Natural killer cell (primary cell): ENCODE measurements at regions not wholly inside any gene's neighbourhood (a gene's known extent, or its start where the extent isn't known, plus 50 kb on each side); places are given as distances from the start of the nearest gene placed in this dataset.
A peak's percentile ranks its signal among the peaks of the same experiment; 100 is the strongest.
"Not testable (repeated sequence)": the region's sequence is repeated elsewhere in the genome, so short reads cannot be mapped to it uniquely, and the experiment has no call there.

Source experiments
- ATAC-seq, 3 donors: fragments of 150-1000 bp in 2 of 3; fragments of 200-7000 bp in 1 of 3; cut with Tn5 transposase; 1 replicate in 1 of 3; 2 replicates in 2 of 3; pipeline ENCODE4 v1.10.0; 2021; ENCODE audit warnings: mild to moderate bottlenecking in 2 of 3, moderate library complexity in 2 of 3
- DNase-seq, 2 donors: peaks; one replicate each; pipeline versions ENCODE4 v3.0.0 to v3.0.0-alpha.2; 2013 to 2021; ENCODE audit warnings: mixed read lengths in 1 of 2
- H3K27ac ChIP-seq: one replicate; pipeline ENCODE4 v1.5.1; 2013; ENCODE audit warnings: mild to moderate bottlenecking, low read length
- H3K27me3 ChIP-seq: one replicate; pipeline ENCODE4 v1.6.1; 2013; ENCODE audit warnings: low read length; ENCODE audit not compliant: control insufficient read depth, insufficient read depth
- H3K36me3 ChIP-seq: one replicate; pipeline ENCODE4 v1.6.1; 2013; ENCODE audit warnings: low read length; ENCODE audit not compliant: control insufficient read depth, insufficient read depth
- H3K4me1 ChIP-seq: one replicate; pipeline ENCODE4 v1.6.1; 2013; ENCODE audit warnings: low read length; ENCODE audit not compliant: control insufficient read depth, insufficient read depth
- H3K4me3 ChIP-seq: one replicate; pipeline ENCODE4 v1.5.1; 2013; ENCODE audit warnings: low read length
- H3K9me3 ChIP-seq: one replicate; pipeline ENCODE4 v1.6.1; 2013; ENCODE audit warnings: low read length; ENCODE audit not compliant: control insufficient read depth, insufficient read depth
- H3K27ac Mint-ChIP-seq, 2 donors: one replicate each; pipeline ENCODE4 v1.8.0; 2022; ENCODE audit warnings: mild to moderate bottlenecking in 2 of 2, mixed read lengths in 2 of 2, moderate library complexity in 1 of 2
- H3K27me3 Mint-ChIP-seq, 2 donors: one replicate each; pipeline ENCODE4 v1.8.0; 2022; ENCODE audit warnings: low read depth in 2 of 2, mixed read lengths in 2 of 2
- H3K36me3 Mint-ChIP-seq: one replicate; pipeline ENCODE4 v1.8.0; 2022; ENCODE audit warnings: mixed read lengths
- H3K4me1 Mint-ChIP-seq, 2 donors: one replicate each; pipeline ENCODE4 v1.8.0; 2022; ENCODE audit warnings: mixed read lengths in 2 of 2
- H3K4me3 Mint-ChIP-seq: one replicate; pipeline ENCODE4 v1.8.0; 2022; ENCODE audit warnings: mild to moderate bottlenecking, moderate library complexity, mixed read lengths
- H3K9me3 Mint-ChIP-seq, 2 donors: one replicate each; pipeline ENCODE4 v1.8.0; 2022; ENCODE audit warnings: mixed read lengths in 2 of 2
- WGBS: methylation state at CpG from one replicate; pipeline ENCODE4 v1.1.7; 2013; ENCODE audit warnings: missing lambda C conversion rate; ENCODE audit not compliant: insufficient coverage; 5-methylcytosine and 5-hydroxymethylcytosine counted together
- intact Hi-C: fragments of 100-400 bp; cut with micrococcal nuclease; formaldehyde crosslinking; loops from one replicate; pipeline ENCODE4 v1.14.2; 2022
- TF ChIP-seq, protein P1 (sequence below): fragments of 200-600 bp; IDR thresholded peaks from one replicate; pipeline ENCODE4 v1.8.0; 2022; ENCODE audit warnings: antibody characterized with exemption

DNA sequence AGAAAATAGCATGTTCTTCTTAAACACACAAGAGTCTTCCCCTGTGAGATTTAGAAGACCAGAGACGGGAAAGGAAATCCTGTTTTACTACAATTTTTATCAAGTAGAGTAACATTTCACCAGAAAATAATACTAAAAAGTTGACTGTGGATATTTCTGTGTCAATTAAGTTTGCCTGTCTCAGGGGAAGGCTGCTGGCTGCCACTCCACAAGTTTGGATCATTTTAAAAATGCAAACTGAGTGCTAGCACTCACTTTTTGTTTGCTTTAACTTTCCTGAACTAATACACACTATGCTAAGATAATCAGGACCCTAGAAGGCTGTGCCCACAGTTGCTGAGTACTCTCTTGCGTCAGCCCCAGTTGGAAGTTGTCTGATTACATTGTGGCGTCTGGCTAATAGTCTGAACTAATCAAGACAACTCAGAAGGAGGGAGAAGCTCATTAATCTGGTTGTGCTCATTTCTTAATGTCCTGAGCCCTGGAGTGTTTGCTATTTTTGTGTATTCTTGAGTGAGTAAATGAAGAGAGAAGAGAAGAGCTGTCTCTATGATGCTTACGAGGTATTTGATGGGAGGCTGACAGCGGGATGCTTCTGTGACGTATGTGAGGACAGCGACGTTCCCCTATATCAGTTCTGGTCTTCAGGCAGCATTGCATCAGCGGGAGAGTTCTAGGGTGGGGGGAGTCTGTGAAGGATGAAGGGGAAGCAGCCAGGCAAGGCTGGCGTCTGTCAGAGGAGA is 664.2 kb downstream of the QKI start:
- Mint-ChIP-seq H3K36me3 (no peaks in the 10 kb centered on the region), H3K4me3 (no peak overlapping the region), H3K4me1 (peaks cover 13 to 16% of the 10 kb centered on the region in 2 donors), H3K27me3 (peaks cover 15 to 19% of the 10 kb centered on the region in 2 donors), H3K27ac (peak overlapping the region in 1 of 2 donors; percentile 10), H3K9me3 (no peaks in the 10 kb centered on the region)
- no peaks in the 10 kb centered on the region for H3K9me3 ChIP-seq
- no peaks in the 10 kb centered on the region for H3K27me3 ChIP-seq
- no peaks in the 10 kb centered on the region for H3K4me1 ChIP-seq
- intact Hi-C loops = no loop called here
- WGBS = 72% methylated on average over 10 of the region's 10 CpGs
- DNase-seq (no peak), ATAC-seq (no peak)
- no peak overlapping the region for H3K4me3 ChIP-seq
- no peaks in the 10 kb centered on the region for H3K36me3 ChIP-seq
- H3K27ac ChIP-seq = no peak overlapping the region
- TF ChIP-seq, protein P1, sequence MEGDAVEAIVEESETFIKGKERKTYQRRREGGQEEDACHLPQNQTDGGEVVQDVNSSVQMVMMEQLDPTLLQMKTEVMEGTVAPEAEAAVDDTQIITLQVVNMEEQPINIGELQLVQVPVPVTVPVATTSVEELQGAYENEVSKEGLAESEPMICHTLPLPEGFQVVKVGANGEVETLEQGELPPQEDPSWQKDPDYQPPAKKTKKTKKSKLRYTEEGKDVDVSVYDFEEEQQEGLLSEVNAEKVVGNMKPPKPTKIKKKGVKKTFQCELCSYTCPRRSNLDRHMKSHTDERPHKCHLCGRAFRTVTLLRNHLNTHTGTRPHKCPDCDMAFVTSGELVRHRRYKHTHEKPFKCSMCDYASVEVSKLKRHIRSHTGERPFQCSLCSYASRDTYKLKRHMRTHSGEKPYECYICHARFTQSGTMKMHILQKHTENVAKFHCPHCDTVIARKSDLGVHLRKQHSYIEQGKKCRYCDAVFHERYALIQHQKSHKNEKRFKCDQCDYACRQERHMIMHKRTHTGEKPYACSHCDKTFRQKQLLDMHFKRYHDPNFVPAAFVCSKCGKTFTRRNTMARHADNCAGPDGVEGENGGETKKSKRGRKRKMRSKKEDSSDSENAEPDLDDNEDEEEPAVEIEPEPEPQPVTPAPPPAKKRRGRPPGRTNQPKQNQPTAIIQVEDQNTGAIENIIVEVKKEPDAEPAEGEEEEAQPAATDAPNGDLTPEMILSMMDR = no peak

DNA sequence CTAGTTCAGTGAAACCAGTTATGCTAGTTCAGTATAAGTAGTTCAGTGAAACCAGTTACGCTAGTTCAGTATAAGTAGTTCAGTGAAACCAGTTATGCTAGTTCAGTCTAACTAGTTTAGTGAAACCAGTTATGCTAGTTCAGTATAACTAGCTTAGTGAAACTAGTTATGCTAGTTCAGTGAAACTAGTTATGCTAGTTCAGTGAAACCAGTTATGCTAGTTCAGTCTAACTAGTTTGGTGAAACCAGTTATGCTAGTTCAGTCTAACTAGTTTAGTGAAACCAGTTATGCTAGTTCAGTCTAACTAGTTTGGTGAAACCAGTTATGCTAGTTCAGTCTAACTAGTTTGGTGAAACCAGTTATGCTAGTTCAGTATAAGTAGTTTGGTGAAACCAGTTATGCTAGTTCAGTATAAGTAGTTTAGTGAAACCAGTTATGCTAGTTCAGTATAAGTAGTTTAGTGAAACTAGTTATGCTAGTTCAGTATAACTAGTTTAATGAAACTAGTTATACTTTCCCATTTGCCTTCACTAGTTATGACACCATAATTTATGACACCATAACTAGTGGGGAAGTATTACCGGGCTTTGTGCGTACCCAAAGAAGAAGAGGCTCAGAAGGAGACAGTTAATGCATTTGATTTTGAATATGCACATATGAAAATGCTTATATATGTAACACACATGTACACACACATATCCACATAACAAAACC is 662.5 kb downstream of the QKI start:
- H3K4me3 Mint-ChIP-seq, H3K36me3 ChIP-seq, H3K9me3 ChIP-seq, ATAC-seq, DNase-seq, intact Hi-C loops, H3K9me3 Mint-ChIP-seq, H3K4me3 ChIP-seq, H3K27me3 ChIP-seq, H3K27ac ChIP-seq, H3K36me3 Mint-ChIP-seq, H3K4me1 ChIP-seq, H3K27ac Mint-ChIP-seq: not testable (repeated sequence)
- Mint-ChIP-seq H3K4me1 (peaks cover 13 to 16% of the 10 kb centered on the region in 2 donors), H3K27me3 (peaks cover 16 to 18% of the 10 kb centered on the region in 2 donors)
- 86% methylated on average over 2 of the region's 3 CpGs for WGBS

DNA sequence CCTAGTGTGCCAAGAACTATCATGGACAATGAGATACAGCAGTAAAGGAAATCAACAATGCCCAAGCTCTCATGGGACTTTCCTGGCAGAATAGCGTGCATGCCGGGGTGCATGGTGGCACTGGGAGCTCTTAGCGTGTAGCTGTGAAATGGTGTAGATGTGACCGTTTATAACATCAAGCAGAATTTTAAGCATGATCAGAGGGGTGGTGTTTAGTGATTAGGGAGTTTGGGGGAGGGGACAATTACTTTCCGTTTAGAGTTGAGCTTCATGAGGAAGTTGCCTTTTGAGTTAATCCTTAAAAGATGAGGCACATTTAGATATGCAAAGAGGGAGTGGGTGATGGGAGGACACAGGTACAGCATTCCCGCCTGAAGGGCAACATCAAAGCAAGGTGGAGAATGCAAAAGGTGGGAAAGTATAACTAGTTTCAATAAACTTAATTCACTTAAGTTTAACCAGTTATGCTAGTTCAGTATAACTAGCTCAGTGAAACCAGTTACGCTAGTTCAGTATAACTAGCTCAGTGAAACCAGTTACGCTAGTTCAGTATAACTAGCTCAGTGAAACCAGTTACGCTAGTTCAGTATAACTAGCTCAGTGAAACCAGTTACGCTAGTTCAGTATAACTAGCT is 661.6 kb downstream of the QKI start:
- Mint-ChIP-seq H3K4me3 (no peak overlapping the region), H3K27me3 (peaks cover 10 to 13% of the 10 kb centered on the region in 2 donors), H3K27ac (no peak overlapping the region), H3K4me1 (peaks cover 13 to 16% of the 10 kb centered on the region in 2 donors), H3K36me3 (no peaks in the 10 kb centered on the region), H3K9me3 (no peaks in the 10 kb centered on the region)
- TF ChIP-seq, protein P1 = no peak
- Histone ChIP-seq H3K27ac (no peak overlapping the region), H3K4me3 (no peak overlapping the region), H3K9me3 (no peaks in the 10 kb centered on the region), H3K36me3 (no peaks in the 10 kb centered on the region), H3K4me1 (no peaks in the 10 kb centered on the region), H3K27me3 (no peaks in the 10 kb centered on the region)
- no peak for ATAC-seq
- no peak for DNase-seq
- 81% methylated on average over 6 of the region's 10 CpGs for WGBS
- intact Hi-C loops = no loop called here

DNA sequence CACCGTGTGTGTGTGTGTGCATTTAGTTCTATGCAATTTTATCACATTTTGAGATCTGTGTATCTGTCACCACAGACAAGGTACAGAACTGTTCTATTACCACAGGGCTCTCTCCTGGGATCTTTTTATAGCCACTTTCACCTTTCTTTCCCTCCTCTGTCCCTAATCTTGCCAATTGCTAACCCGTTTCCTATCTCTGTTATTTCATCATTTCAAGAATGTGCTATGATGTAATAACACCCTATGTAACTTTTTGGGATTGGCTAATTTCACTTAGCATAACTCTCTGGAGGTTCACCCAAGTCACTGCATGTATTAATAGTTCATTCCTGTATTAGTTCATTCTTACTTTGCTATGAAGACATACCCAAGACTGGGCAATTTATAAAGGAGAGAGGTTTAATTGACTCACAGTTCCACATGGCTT is 657.7 kb downstream of the QKI start:
- Mint-ChIP-seq H3K9me3 (no peaks in the 10 kb centered on the region), H3K36me3 (no peaks in the 10 kb centered on the region), H3K4me3 (no peak overlapping the region), H3K27ac (no peak overlapping the region), H3K4me1 (no peaks in the 10 kb centered on the region), H3K27me3 (peaks cover 5 to 6% of the 10 kb centered on the region in 2 donors)
- WGBS = 89% methylated on average over 2 of the region's 2 CpGs
- intact Hi-C loops = no loop called here
- Histone ChIP-seq H3K27me3 (no peaks in the 10 kb centered on the region), H3K9me3 (no peaks in the 10 kb centered on the region), H3K4me1 (no peaks in the 10 kb centered on the region), H3K4me3 (no peak overlapping the region), H3K27ac (no peak overlapping the region), H3K36me3 (no peaks in the 10 kb centered on the region)
- DNase-seq (no peak), ATAC-seq (no peak)
- TF ChIP-seq, protein P1 = no peak
